Neural cell (in vitro differentiated cells): ENCODE measurements at regions not wholly inside any gene's neighbourhood (a gene's known extent, or its start where the extent isn't known, plus 50 kb on each side); places are given as distances from the start of the nearest gene placed in this dataset.

Experiments used
- H2AFZ ChIP-seq: fragments of 200-600, 300-800 bp; sonication (generic), shearing (Covaris generic); 2 replicates; pipeline ENCODE4 v1.6.0; 2014; ENCODE audit warnings: low read depth, mild to moderate bottlenecking, antibody characterized with exemption, low read length, moderate library complexity
- H3F3A ChIP-seq: fragments of 200-600 bp; shearing (Covaris generic); 2 replicates; pipeline ENCODE4 v1.6.1; 2016; ENCODE audit warnings: mild to moderate bottlenecking, moderate library complexity, mixed read lengths, antibody characterized with exemption, low read length; ENCODE audit not compliant: insufficient read depth, poor library complexity, severe bottlenecking
- H3K27ac ChIP-seq: fragments of 200-600, 300-800 bp; sonication (generic), shearing (Covaris generic); 2 replicates; pipeline ENCODE4 v1.5.1; 2014; ENCODE audit warnings: mild to moderate bottlenecking, low read length, moderate library complexity
- H3K27me3 ChIP-seq: fragments of 300-800, 200-600 bp; sonication (generic), shearing (Covaris generic); 2 replicates; pipeline ENCODE4 v1.6.0; 2014; ENCODE audit warnings: mild to moderate bottlenecking, low read depth, low read length, moderate library complexity; ENCODE audit not compliant: insufficient read depth
- H3K36me3 ChIP-seq: fragments of 300-800, 200-600 bp; sonication (generic), shearing (Covaris generic); 2 replicates; pipeline ENCODE4 v1.5.1; 2014; ENCODE audit warnings: mild to moderate bottlenecking, antibody characterized with exemption, low read length, moderate library complexity; ENCODE audit not compliant: insufficient read depth
- H3K4me2 ChIP-seq: fragments of 300-800, 200-600 bp; sonication (generic), shearing (Covaris generic); 2 replicates; pipeline ENCODE4 v1.6.0; 2014; ENCODE audit warnings: mild to moderate bottlenecking, low read length
- H3K4me3 ChIP-seq: fragments of 300-800, 200-600 bp; sonication (generic), shearing (Covaris generic); 2 replicates; pipeline ENCODE4 v1.5.1; 2014; ENCODE audit warnings: mild to moderate bottlenecking, low read length, moderate library complexity
- H3K79me2 ChIP-seq: fragments of 200-600 bp; shearing (Covaris generic); replicated peaks from 2 replicates; pipeline ENCODE4 v1.6.0; 2014; ENCODE audit warnings: mild to moderate bottlenecking, low read length, moderate library complexity; ENCODE audit not compliant: insufficient read depth
- H3K9ac ChIP-seq: fragments of 300-800, 200-600 bp; sonication (generic), shearing (Covaris generic); 2 replicates; pipeline ENCODE4 v1.6.1; 2016; ENCODE audit warnings: mild to moderate bottlenecking, low read length, mixed read lengths
- H3K9me2 ChIP-seq: fragments of 200-600 bp; shearing (Covaris generic); 2 replicates; pipeline ENCODE4 v1.6.1; 2016; ENCODE audit warnings: mild to moderate bottlenecking, low read length, mixed read lengths; ENCODE audit not compliant: insufficient read depth
- H3K9me3 ChIP-seq: fragments of 200-600, 300-800 bp; sonication (generic), shearing (Covaris generic); 2 replicates; pipeline ENCODE4 v1.6.1; 2016; ENCODE audit warnings: mild to moderate bottlenecking, mixed run types, low read length, moderate library complexity, mixed read lengths
- H4K20me1 ChIP-seq: fragments of 200-600 bp; shearing (Covaris generic); 2 replicates; pipeline ENCODE4 v1.6.1; 2016; ENCODE audit warnings: mild to moderate bottlenecking, mixed run types; ENCODE audit not compliant: insufficient read depth
- EP300 ChIP-seq: fragments of 450-650 bp; conservative IDR thresholded peaks from 2 replicates; pipeline ENCODE4 v1.6.1; 2014; ENCODE audit warnings: antibody characterized with exemption, mild to moderate bottlenecking, moderate library complexity; ENCODE audit not compliant: poor library complexity, severe bottlenecking
- EZH2 ChIP-seq: fragments of 200-600, 300-800 bp; shearing (Covaris generic), sonication (generic); IDR thresholded peaks from 2 replicates; pipeline ENCODE4 v1.6.1; 2014; ENCODE audit warnings: antibody characterized with exemption, low read length, borderline replicate concordance, mild to moderate bottlenecking; ENCODE audit not compliant: insufficient read depth, poor library complexity, severe bottlenecking
- MXI1 ChIP-seq: fragments of 450-650 bp; conservative IDR thresholded peaks from 2 replicates; pipeline ENCODE4 v1.6.1; 2014; ENCODE audit warnings: antibody characterized with exemption, mild to moderate bottlenecking; ENCODE audit not compliant: poor library complexity, severe bottlenecking
- POLR2AphosphoS5 ChIP-seq: IDR thresholded peaks from 2 replicates; pipeline ENCODE4 v1.6.1; 2012
- RAD21 ChIP-seq: fragments of 450-650 bp; conservative IDR thresholded peaks from 2 replicates; pipeline ENCODE4 v1.6.1; 2014; ENCODE audit warnings: antibody characterized with exemption, mild to moderate bottlenecking, moderate library complexity
- SMC3 ChIP-seq: fragments of 450-650 bp; conservative IDR thresholded peaks from 2 replicates; pipeline ENCODE4 v1.6.1; 2014; ENCODE audit warnings: antibody characterized with exemption, mild to moderate bottlenecking, moderate library complexity; ENCODE audit not compliant: poor library complexity
- TAF1 ChIP-seq: IDR thresholded peaks from 2 replicates; pipeline ENCODE4 v1.6.1; 2012; ENCODE audit warnings: low read depth
- TF ChIP-seq, protein P1 (sequence below): IDR thresholded peaks from 2 replicates; pipeline ENCODE4 v1.6.1; 2012; ENCODE audit warnings: borderline replicate concordance
- TF ChIP-seq, protein P2 (sequence below): fragments of 450-650 bp; IDR thresholded peaks from 2 replicates; pipeline ENCODE4 v1.5.1; 2014; ENCODE audit warnings: antibody characterized with exemption, mild to moderate bottlenecking, moderate library complexity; ENCODE audit not compliant: poor library complexity, severe bottlenecking

DNA sequence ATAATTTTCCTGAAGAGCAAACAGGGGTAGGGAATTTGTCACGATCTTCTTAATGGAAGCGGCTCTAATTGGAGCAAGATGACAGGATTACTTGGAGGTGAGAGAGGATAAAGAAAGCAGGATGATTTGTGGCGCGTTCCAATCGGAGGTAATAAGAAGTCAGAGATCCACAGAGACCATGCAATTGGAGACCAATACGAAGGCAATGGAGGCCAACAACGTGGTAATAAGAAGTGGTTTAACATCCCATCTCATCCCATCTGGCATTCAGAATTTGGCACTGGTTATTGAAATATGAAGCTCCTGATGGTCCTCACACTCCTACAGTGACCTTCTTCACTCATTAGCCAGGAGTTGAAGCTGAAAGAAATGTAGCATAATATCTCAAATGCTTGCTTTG is 130.6 kb downstream of the DLEU7 start:
- H3K9ac ChIP-seq = no peak overlapping the region
- H3K27me3 ChIP-seq = no peaks in the 10 kb centered on the region
- no peaks in the 10 kb centered on the region for H3K9me3 ChIP-seq
- no peaks in the 10 kb centered on the region for H3K79me2 ChIP-seq
- no peaks in the 10 kb centered on the region for H4K20me1 ChIP-seq
- H3K36me3 ChIP-seq = no peaks in the 10 kb centered on the region
- H3K9me2 ChIP-seq = no peaks in the 10 kb centered on the region
- no peak overlapping the region for H3K27ac ChIP-seq
- no peak overlapping the region for H3K4me3 ChIP-seq
- H3F3A ChIP-seq = no peaks in the 10 kb centered on the region
- no peak overlapping the region for H3K4me2 ChIP-seq
- H2AFZ ChIP-seq = no peak overlapping the region
- TF ChIP-seq RAD21 (no peak), TAF1 (no peak)
- TF ChIP-seq, protein P1, sequence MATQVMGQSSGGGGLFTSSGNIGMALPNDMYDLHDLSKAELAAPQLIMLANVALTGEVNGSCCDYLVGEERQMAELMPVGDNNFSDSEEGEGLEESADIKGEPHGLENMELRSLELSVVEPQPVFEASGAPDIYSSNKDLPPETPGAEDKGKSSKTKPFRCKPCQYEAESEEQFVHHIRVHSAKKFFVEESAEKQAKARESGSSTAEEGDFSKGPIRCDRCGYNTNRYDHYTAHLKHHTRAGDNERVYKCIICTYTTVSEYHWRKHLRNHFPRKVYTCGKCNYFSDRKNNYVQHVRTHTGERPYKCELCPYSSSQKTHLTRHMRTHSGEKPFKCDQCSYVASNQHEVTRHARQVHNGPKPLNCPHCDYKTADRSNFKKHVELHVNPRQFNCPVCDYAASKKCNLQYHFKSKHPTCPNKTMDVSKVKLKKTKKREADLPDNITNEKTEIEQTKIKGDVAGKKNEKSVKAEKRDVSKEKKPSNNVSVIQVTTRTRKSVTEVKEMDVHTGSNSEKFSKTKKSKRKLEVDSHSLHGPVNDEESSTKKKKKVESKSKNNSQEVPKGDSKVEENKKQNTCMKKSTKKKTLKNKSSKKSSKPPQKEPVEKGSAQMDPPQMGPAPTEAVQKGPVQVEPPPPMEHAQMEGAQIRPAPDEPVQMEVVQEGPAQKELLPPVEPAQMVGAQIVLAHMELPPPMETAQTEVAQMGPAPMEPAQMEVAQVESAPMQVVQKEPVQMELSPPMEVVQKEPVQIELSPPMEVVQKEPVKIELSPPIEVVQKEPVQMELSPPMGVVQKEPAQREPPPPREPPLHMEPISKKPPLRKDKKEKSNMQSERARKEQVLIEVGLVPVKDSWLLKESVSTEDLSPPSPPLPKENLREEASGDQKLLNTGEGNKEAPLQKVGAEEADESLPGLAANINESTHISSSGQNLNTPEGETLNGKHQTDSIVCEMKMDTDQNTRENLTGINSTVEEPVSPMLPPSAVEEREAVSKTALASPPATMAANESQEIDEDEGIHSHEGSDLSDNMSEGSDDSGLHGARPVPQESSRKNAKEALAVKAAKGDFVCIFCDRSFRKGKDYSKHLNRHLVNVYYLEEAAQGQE = peak; percentile 23

DNA sequence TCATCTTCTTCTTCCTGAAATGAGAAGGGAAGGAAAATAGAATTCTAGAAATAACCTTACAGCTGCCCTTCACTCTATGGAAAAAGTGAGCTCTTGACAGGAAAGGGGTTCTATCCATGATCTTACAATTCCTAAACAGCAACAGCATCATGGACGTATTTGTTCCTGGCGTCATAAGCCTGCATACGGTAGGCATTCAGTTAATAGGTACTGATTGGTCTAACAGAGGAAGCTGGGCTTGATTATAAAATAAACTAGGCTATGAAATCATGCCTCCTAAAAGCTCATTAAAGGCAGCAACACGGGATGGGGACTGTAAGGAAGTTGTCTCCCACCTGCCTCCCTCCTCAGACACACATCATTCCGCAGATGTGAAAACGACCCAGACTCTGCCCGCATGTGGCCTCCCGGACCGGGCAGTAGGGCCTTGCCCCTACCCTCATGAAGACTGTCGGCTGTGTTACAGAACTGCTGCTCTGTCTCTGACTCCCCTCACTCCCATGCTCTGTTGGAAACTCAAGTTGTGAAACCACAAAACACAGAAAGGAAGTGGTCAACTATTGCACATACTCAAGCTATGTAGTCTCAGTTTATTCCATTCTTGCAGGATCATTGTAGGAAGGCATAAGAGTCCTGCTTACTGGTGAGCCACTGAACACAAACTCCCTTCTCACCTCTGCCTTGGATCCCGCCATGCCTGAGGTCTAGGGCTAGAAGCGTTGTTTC is 129.8 kb downstream of the DLEU7 start:
- H3K79me2 ChIP-seq = no peaks in the 10 kb centered on the region
- H4K20me1 ChIP-seq = no peaks in the 10 kb centered on the region
- H3K9ac ChIP-seq = no peak overlapping the region
- no peak overlapping the region for H3K4me2 ChIP-seq
- H3K9me2 ChIP-seq = no peaks in the 10 kb centered on the region
- no peak overlapping the region for H2AFZ ChIP-seq
- H3K9me3 ChIP-seq = no peaks in the 10 kb centered on the region
- H3K27me3 ChIP-seq = no peaks in the 10 kb centered on the region
- TF ChIP-seq SMC3 (no peak), RAD21 (no peak)
- no peak overlapping the region for H3K27ac ChIP-seq
- H3K36me3 ChIP-seq = no peaks in the 10 kb centered on the region
- H3F3A ChIP-seq = no peaks in the 10 kb centered on the region
- no peak overlapping the region for H3K4me3 ChIP-seq

DNA sequence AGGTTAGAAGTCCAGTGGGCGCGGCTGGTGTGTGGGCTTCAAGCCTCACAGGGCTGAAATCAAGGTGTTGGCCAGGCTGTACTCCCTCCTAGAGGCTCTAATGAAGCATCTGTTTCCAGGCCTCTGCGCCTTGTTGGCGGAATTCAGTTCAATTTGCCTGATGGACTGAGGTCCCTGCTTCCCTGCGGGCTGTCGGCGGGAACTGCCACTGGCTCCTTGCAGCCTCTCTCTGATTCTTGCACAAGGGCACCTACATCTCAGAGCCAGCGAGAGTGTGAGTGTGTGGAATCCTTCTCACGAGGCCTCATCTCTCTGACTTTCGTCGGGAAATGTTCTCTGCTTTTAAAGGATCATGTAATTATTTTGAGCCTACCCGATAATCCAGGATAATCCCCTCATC is 128.6 kb downstream of the DLEU7 start:
- Histone ChIP-seq H3K27me3 (no peaks in the 10 kb centered on the region), H3K9me3 (no peaks in the 10 kb centered on the region), H3K9me2 (no peaks in the 10 kb centered on the region), H3F3A (no peaks in the 10 kb centered on the region), H3K79me2 (no peaks in the 10 kb centered on the region), H3K36me3 (no peaks in the 10 kb centered on the region), H3K27ac (no peak overlapping the region), H4K20me1 (no peaks in the 10 kb centered on the region), H3K9ac (no peak overlapping the region), H3K4me2 (no peak overlapping the region), H2AFZ (no peak overlapping the region), H3K4me3 (no peak overlapping the region)
- TF ChIP-seq EZH2 (no peak), EP300 (no peak), MXI1 (no peak), TAF1 (no peak), RAD21 (no peak), POLR2AphosphoS5 (no peak), SMC3 (no peak)
- TF ChIP-seq, protein P1 = no peak
- TF ChIP-seq, protein P2, sequence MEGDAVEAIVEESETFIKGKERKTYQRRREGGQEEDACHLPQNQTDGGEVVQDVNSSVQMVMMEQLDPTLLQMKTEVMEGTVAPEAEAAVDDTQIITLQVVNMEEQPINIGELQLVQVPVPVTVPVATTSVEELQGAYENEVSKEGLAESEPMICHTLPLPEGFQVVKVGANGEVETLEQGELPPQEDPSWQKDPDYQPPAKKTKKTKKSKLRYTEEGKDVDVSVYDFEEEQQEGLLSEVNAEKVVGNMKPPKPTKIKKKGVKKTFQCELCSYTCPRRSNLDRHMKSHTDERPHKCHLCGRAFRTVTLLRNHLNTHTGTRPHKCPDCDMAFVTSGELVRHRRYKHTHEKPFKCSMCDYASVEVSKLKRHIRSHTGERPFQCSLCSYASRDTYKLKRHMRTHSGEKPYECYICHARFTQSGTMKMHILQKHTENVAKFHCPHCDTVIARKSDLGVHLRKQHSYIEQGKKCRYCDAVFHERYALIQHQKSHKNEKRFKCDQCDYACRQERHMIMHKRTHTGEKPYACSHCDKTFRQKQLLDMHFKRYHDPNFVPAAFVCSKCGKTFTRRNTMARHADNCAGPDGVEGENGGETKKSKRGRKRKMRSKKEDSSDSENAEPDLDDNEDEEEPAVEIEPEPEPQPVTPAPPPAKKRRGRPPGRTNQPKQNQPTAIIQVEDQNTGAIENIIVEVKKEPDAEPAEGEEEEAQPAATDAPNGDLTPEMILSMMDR = no peak
